LNCaP clone FGC (cell line): ENCODE measurements at regions not wholly inside any gene's neighbourhood (a gene's known extent, or its start where the extent isn't known, plus 50 kb on each side); places are given as distances from the start of the nearest gene placed in this dataset.

Experiments
- DNase-seq: peaks from one replicate; pipeline ENCODE4 v3.0.0-alpha.2; 2011; ENCODE audit warnings: low read depth
- H3K4me3 ChIP-seq: 2 replicates; pipeline ENCODE4 v1.5.1; 2011; ENCODE audit warnings: mild to moderate bottlenecking, low read depth, low read length, control low read depth
- CTCF ChIP-seq: IDR thresholded peaks from 2 replicates; pipeline ENCODE4 v1.5.1; 2012; ENCODE audit warnings: mild to moderate bottlenecking; ENCODE audit not compliant: control insufficient read depth, insufficient read depth; ENCODE audit errors: extremely low read depth

GRCh38 chr5:18219241-18219640, 585.0 kb downstream of the TAF11L14 start:
- TF ChIP-seq CTCF: no peak
- H3K4me3 ChIP-seq: no peak overlapping the region
- no peak for DNase-seq

- DNase-seq: no peak
- no peak overlapping the region for H3K4me3 ChIP-seq
- no peak for TF ChIP-seq CTCF
These were observed 586.4 kb downstream of the TAF11L14 start for GRCh38 chr5:18220631-18221030.

GRCh38 chr5:18236386-18236785, 602.1 kb downstream of the TAF11L14 start:
- TF ChIP-seq CTCF: no peak
- H3K4me3 ChIP-seq: no peak overlapping the region
- DNase-seq: no peak

- H3K4me3 ChIP-seq: no peak overlapping the region
- no peak for TF ChIP-seq CTCF
- DNase-seq: no peak
These were observed 604.1 kb downstream of the TAF11L14 start for GRCh38 chr5:18238321-18238720.

GRCh38 chr5:18240971-18241370, 606.7 kb downstream of the TAF11L14 start:
- no peak for TF ChIP-seq CTCF
- no peak overlapping the region for H3K4me3 ChIP-seq
- DNase-seq: no peak

GRCh38 chr5:18243846-18244245, 609.6 kb downstream of the TAF11L14 start:
- no peak overlapping the region for H3K4me3 ChIP-seq
- no peak for DNase-seq
- no peak for TF ChIP-seq CTCF

GRCh38 chr5:18244309-18244708, 610.0 kb downstream of the TAF11L14 start:
- DNase-seq: no peak
- H3K4me3 ChIP-seq: no peak overlapping the region
- TF ChIP-seq CTCF: no peak
